Sigmoid colon (tissue), 4 donors: ENCODE measurements at regions not wholly inside any gene's neighbourhood (a gene's known extent, or its start where the extent isn't known, plus 50 kb on each side); places are given as distances from the start of the nearest gene placed in this dataset.

ENCODE experiments used
- CTCF ChIP-seq, 4 experiments: fragments of 450-650 bp in 3 of 4; fragments of 200-600 bp in 1 of 4; IDR thresholded peaks; one replicate each; pipeline ENCODE4 v1.5.1; 2016 to 2019; ENCODE audit warnings: antibody characterized with exemption in 4 of 4, mild to moderate bottlenecking in 3 of 4, moderate library complexity in 2 of 4
- POLR2A ChIP-seq, 2 donors: fragments of 450-650 bp; IDR thresholded peaks; one replicate each; pipeline ENCODE4 v1.6.1; 2016; ENCODE audit warnings: antibody characterized with exemption in 2 of 2, mild to moderate bottlenecking in 2 of 2, moderate library complexity in 2 of 2
- POLR2AphosphoS5 ChIP-seq, 4 donors: sonication (generic); formaldehyde crosslinking; IDR thresholded peaks; one replicate each; pipeline ENCODE4 v1.6.1; 2017; ENCODE audit warnings: antibody characterized with exemption in 4 of 4

GRCh38 chr20:63139837-63140236, 76.1 kb downstream of the YTHDF1 start:
- TF ChIP-seq CTCF (IDR thresholded peaks at IDR 0.05): no peak
- TF ChIP-seq POLR2A (IDR thresholded peaks at IDR 0.05): no peak
- TF ChIP-seq POLR2AphosphoS5 (IDR thresholded peaks at IDR 0.05): no peak
